DMS79 treated with DMSO at 0.1 percent for 48 hours (cell line): ENCODE measurements at regions not wholly inside any gene's neighbourhood (a gene's known extent, or its start where the extent isn't known, plus 50 kb on each side); places are given as distances from the start of the nearest gene placed in this dataset.
"Not testable (repeated sequence)": the region's sequence is repeated elsewhere in the genome, so short reads cannot be mapped to it uniquely, and the experiment has no call there.

Source experiments
- DNase-seq: peaks from one replicate; lab custom pipeline; 2025; lab: John Stamatoyannopoulos, UW

GRCh38 chr12:91887957-91888356, 257.7 kb downstream of the BTG1 start:
- no peak for DNase-seq

GRCh38 chr12:91885851-91886731, 259.6 kb downstream of the BTG1 start:
- no peak for DNase-seq

GRCh38 chr12:91884230-91884629, 261.4 kb downstream of the BTG1 start:
- DNase-seq: no peak

GRCh38 chr12:91883811-91884210, 261.8 kb downstream of the BTG1 start:
- DNase-seq: no peak

GRCh38 chr12:91882910-91883309, 262.7 kb downstream of the BTG1 start:
- no peak for DNase-seq

- no peak for DNase-seq
Observed at GRCh38 chr12:91880528-91880927, 265.1 kb downstream of the BTG1 start.

- DNase-seq: no peak
Observed at GRCh38 chr12:91877456-91878235, 268.0 kb downstream of the BTG1 start.

- DNase-seq: no peak
Observed at GRCh38 chr12:91877022-91877421, 268.6 kb downstream of the BTG1 start.

GRCh38 chr12:91875671-91876070, 270.0 kb downstream of the BTG1 start:
- not testable (repeated sequence) for DNase-seq

GRCh38 chr12:91874086-91874865, 271.4 kb downstream of the BTG1 start:
- DNase-seq: no peak

GRCh38 chr12:91871751-91872150, 273.9 kb downstream of the BTG1 start:
- no peak for DNase-seq

GRCh38 chr12:91870872-91871707, 274.6 kb downstream of the BTG1 start:
- peak; percentile 5 for DNase-seq

GRCh38 chr12:91868054-91868453, 277.6 kb downstream of the BTG1 start:
- DNase-seq: no peak

- DNase-seq: no peak
Observed at GRCh38 chr12:91866566-91866965, 279.1 kb downstream of the BTG1 start.

- DNase-seq: no peak
Observed at GRCh38 chr12:91863702-91864101, 281.9 kb downstream of the BTG1 start.

- no peak for DNase-seq
Observed at GRCh38 chr12:91861554-91861953, 284.1 kb downstream of the BTG1 start.

- DNase-seq: no peak
Observed at GRCh38 chr12:91859347-91859746, 286.3 kb downstream of the BTG1 start.

GRCh38 chr12:91857813-91858542, 287.7 kb downstream of the BTG1 start:
- DNase-seq: no peak

- DNase-seq: no peak
Observed at GRCh38 chr12:91854725-91855124, 290.9 kb downstream of the BTG1 start.

GRCh38 chr12:91853350-91854127, 292.1 kb downstream of the BTG1 start:
- no peak for DNase-seq
